Lung (tissue), 11 donors: ENCODE measurements at regions not wholly inside any gene's neighbourhood (a gene's known extent, or its start where the extent isn't known, plus 50 kb on each side); places are given as distances from the start of the nearest gene placed in this dataset.

Experiments used
- ATAC-seq: fragments of 200-7000 bp; cut with Tn5 transposase; one replicate; pipeline ENCODE4 v1.9.1; 2020; ENCODE audit warnings: moderate number of reproducible peaks; ENCODE audit not compliant: insufficient read depth, low FRiP score
- DNase-seq, 3 donors: peaks; one replicate each; pipeline ENCODE4 v3.0.0-alpha.2; 2013 to 2017
- H3K27ac ChIP-seq, 2 donors: one replicate each; pipeline ENCODE4 v1.5.1; 2013; ENCODE audit warnings: mild to moderate bottlenecking in 2 of 2, moderate library complexity in 2 of 2, control low read depth in 1 of 2, inconsistent platforms in 1 of 2, low read depth in 1 of 2, low read length in 1 of 2
- H3K27me3 ChIP-seq, 3 donors: one replicate each; pipeline ENCODE4 v1.5.1; 2013; ENCODE audit warnings: low read length in 2 of 3; ENCODE audit not compliant: control insufficient read depth in 3 of 3, insufficient read depth in 3 of 3
- H3K36me3 ChIP-seq, 4 donors: one replicate each; pipeline ENCODE4 v1.5.1; 2013; ENCODE audit warnings: low read length in 4 of 4, mild to moderate bottlenecking in 1 of 4, moderate library complexity in 1 of 4; ENCODE audit not compliant: control insufficient read depth in 4 of 4, insufficient read depth in 4 of 4
- H3K4me1 ChIP-seq, 5 donors: one replicate each; pipeline ENCODE4 v1.5.1; 2013; ENCODE audit warnings: low read length in 5 of 5, mild to moderate bottlenecking in 2 of 5, moderate library complexity in 1 of 5; ENCODE audit not compliant: control insufficient read depth in 5 of 5, insufficient read depth in 5 of 5
- H3K4me3 ChIP-seq: one replicate; pipeline ENCODE4 v1.5.1; 2013; ENCODE audit warnings: mild to moderate bottlenecking, control low read depth, moderate library complexity
- H3K9ac ChIP-seq, 2 donors: one replicate each; pipeline ENCODE4 v1.5.1; 2013; ENCODE audit warnings: low read length in 2 of 2, control low read depth in 1 of 2; ENCODE audit not compliant: insufficient read depth in 1 of 2
- H3K9me3 ChIP-seq, 4 donors: one replicate each; pipeline ENCODE4 v1.5.1; 2013; ENCODE audit warnings: low read length in 3 of 4, mild to moderate bottlenecking in 1 of 4, moderate library complexity in 1 of 4; ENCODE audit not compliant: control insufficient read depth in 4 of 4, insufficient read depth in 3 of 4
- WGBS, 2 donors: extraction: QIAGEN DNeasy Blood & Tissue Kit; methylation state at CpG; one replicate each; pipeline ENCODE4 v1.1.7; 2013; 5-methylcytosine and 5-hydroxymethylcytosine counted together
- TF ChIP-seq, protein P1 (sequence below): IDR thresholded peaks from 2 replicates; pipeline ENCODE4 v1.5.1; 2012; ENCODE audit warnings: mild to moderate bottlenecking; ENCODE audit errors: control extremely low read depth, extremely low read depth
- donor health status: control.
- donor health status: control.
- donor health status: Bipolar disorder and iron deficiency.
- donor health status: healthy.
- donor health status: DM: yes; HTN: yes; CAD: no.

DNA sequence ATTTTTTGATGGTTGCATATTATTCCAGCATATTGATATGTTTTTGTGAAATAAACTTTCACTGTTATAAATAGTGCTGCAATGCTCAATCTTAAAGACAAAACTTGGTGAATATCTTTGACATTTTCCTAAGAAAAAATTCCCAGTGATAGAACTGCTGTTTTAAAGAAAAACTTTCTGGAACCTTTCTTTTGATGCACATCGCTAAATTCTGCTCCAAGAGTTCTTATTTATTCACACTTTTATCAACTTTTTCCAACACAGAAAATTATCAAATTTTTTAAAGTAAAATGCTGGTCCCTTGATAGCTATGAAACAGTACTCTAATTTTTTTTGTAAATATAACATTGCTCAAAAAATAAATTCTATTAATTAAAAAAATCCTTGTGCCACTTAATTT is 196.6 kb downstream of the HS3ST3A1 start:
- Histone ChIP-seq H3K36me3 (no peaks in the 10 kb centered on the region), H3K4me1 (peaks cover 0 to 6% (median 2%) of the 10 kb centered on the region in 5 donors), H3K9ac (no peak overlapping the region), H3K9me3 (no peaks in the 10 kb centered on the region), H3K27me3 (no peaks in the 10 kb centered on the region), H3K27ac (no peak overlapping the region), H3K4me3 (no peak overlapping the region)
- no peak for DNase-seq
- WGBS, 2 donors = 95 to 96% methylated on average over 1 of the region's 1 CpG
- TF ChIP-seq, protein P1, sequence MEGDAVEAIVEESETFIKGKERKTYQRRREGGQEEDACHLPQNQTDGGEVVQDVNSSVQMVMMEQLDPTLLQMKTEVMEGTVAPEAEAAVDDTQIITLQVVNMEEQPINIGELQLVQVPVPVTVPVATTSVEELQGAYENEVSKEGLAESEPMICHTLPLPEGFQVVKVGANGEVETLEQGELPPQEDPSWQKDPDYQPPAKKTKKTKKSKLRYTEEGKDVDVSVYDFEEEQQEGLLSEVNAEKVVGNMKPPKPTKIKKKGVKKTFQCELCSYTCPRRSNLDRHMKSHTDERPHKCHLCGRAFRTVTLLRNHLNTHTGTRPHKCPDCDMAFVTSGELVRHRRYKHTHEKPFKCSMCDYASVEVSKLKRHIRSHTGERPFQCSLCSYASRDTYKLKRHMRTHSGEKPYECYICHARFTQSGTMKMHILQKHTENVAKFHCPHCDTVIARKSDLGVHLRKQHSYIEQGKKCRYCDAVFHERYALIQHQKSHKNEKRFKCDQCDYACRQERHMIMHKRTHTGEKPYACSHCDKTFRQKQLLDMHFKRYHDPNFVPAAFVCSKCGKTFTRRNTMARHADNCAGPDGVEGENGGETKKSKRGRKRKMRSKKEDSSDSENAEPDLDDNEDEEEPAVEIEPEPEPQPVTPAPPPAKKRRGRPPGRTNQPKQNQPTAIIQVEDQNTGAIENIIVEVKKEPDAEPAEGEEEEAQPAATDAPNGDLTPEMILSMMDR = no peak
- ATAC-seq = no peak

DNA sequence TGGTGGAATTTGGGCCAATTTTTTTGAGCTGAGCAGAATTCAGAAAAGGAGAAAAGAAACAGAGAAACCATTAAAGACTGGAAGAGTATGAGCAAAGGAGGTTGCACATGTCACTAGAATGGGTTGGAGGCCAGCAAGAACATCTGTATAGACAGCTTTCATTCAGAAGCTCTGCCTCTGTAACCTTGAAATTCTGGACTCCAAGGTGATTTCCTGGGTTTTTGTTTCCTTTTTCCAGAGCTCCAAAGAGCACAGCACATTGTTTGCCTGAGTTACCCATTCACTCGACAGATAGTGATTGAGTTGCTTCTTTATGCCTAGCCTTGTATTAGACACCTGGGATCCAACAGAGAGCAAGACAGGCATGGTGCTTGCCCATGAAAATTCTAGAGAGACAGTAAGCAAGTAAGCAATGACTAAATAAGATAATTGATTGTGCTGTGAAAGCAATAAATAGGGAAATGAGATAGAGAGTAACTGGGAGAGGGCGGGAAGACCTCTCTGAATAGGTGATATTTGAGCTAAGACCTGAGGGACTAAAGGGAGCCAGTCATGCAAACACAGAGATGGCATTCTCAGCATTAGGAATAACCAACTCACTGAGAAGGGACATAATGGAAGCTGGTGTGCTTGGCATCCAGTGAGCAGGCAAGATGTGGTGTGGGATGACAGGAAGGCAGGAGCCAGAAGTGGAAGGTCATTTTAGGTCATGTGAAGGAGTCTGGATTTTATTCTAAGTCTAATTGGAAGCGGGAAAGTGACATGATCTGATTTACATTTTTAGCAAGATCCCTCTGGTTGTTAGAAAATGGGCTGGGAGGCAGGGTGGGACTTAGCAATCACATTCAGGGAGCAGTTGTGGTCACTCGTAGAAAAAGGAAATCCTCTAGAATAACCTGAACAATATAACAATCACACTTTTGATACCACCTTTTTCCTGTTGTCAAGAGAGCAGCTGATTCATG is 197.5 kb downstream of the HS3ST3A1 start:
- H3K27ac ChIP-seq = no peak overlapping the region
- 63 to 71% methylated on average over 4 of the region's 4 CpGs for WGBS, 2 donors
- no peaks in the 10 kb centered on the region for H3K36me3 ChIP-seq
- peaks cover 0 to 6% (median 2%) of the 10 kb centered on the region in 5 donors for H3K4me1 ChIP-seq
- H3K9me3 ChIP-seq = no peaks in the 10 kb centered on the region
- no peak overlapping the region for H3K9ac ChIP-seq
- no peak overlapping the region for H3K4me3 ChIP-seq
- TF ChIP-seq, protein P1 = no peak
- H3K27me3 ChIP-seq = no peaks in the 10 kb centered on the region
- DNase-seq = no peak
- ATAC-seq = no peak

DNA sequence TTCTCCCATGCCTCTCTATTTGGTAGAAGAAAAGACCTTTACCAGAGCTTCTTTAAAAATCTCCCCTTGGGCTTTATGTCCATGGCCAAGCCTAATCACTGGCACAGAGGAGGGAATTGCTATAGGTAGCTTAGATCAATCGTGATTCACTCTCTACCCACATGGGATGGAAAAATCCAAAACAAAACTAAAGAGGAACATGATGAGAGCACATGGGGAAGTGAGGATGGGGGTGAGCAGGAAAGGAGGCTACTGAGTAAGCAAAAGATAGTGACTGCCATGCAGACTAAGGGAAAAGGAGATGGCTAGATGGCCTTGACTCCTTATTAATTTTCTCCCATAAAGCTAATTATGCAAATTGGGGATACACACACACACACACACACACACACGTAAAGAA is 201.2 kb downstream of the HS3ST3A1 start:
- Histone ChIP-seq H3K4me1 (no peaks in the 10 kb centered on the region), H3K9ac (no peak overlapping the region), H3K9me3 (no peaks in the 10 kb centered on the region), H3K27me3 (no peaks in the 10 kb centered on the region), H3K27ac (no peak overlapping the region), H3K4me3 (no peak overlapping the region), H3K36me3 (no peaks in the 10 kb centered on the region)
- no peak for DNase-seq
- TF ChIP-seq, protein P1 = no peak
- ATAC-seq = no peak
- WGBS, 2 donors = 76 to 80% methylated on average over 2 of the region's 2 CpGs
